A549 (cell line): ENCODE measurements at regions not wholly inside any gene's neighbourhood (a gene's known extent, or its start where the extent isn't known, plus 50 kb on each side); places are given as distances from the start of the nearest gene placed in this dataset.

Experiments used
- ATAC-seq, 2 experiments: fragments of 200-7000 bp in 1 of 2; fragments of >200 bp in 1 of 2; cut with Nextera tagmentation in 1 of 2; cut with Tn5 transposase in 1 of 2; 3 replicates each; pipeline versions ENCODE4 v1.8.0 to v1.9.1; 2018 to 2020; ENCODE audit warnings: mild to moderate bottlenecking in 1 of 2, moderate library complexity in 1 of 2
- CTCF ChIA-PET: fragments of 300-600 bp; sonication (Branson Sonifier 250); formaldehyde crosslinking; extraction: SDS; loops from one replicate; lab custom pipeline; 2021; ENCODE audit warnings: antibody characterized with exemption, inconsistent platforms; lab: Yijun Ruan, JAX
- POLR2A ChIA-PET: fragments of 350-600 bp; formaldehyde crosslinking; extraction: SDS; loops from one replicate; lab custom pipeline; 2021; ENCODE audit warnings: antibody characterized with exemption, inconsistent platforms; lab: Yijun Ruan, JAX
- DNase-seq, 2 experiments: peaks; one replicate each; pipeline versions ENCODE4 v3.0.0 to v3.0.0-alpha.2; 2011 to 2016; ENCODE audit warnings: low read depth in 1 of 2, low spot score in 1 of 2
- FAIRE-seq: peaks from 2 replicates; lab custom pipeline; 2011; peaks lifted over from hg19 to GRCh38; lab: Jason Lieb, UNC
- H3K27ac ChIP-seq, 2 experiments: fragments of >200 bp; sonication (Bioruptor Twin); formaldehyde crosslinking; 3 replicates each; pipeline ENCODE4 v1.5.1; 2016 to 2017
- H3K4me1 ChIP-seq: fragments of >200 bp; sonication (Bioruptor Twin); formaldehyde crosslinking; 3 replicates; pipeline ENCODE4 v1.6.1; 2016
- H3K4me2 ChIP-seq: fragments of >200 bp; sonication (Bioruptor Twin); formaldehyde crosslinking; 3 replicates; pipeline ENCODE4 v1.6.1; 2016
- H3K4me3 ChIP-seq: fragments of >200 bp; sonication (Bioruptor Twin); formaldehyde crosslinking; 3 replicates; pipeline ENCODE4 v1.5.1; 2016
- H3K9me3 ChIP-seq: fragments of >200 bp; sonication (Bioruptor Twin); formaldehyde crosslinking; 3 replicates; pipeline ENCODE4 v1.6.1; 2016
- BHLHE40 ChIP-seq: IDR thresholded peaks from 2 replicates; pipeline ENCODE4 v1.6.1; 2012; ENCODE audit warnings: low read depth, low read length, inconsistent platforms
- CHD2 ChIP-seq: fragments of 150-350 bp; IDR thresholded peaks from 2 replicates; pipeline ENCODE4 v1.6.1; 2014; ENCODE audit warnings: low read length; ENCODE audit not compliant: partially characterized antibody
- EP300 ChIP-seq, 2 experiments: fragments of >200 bp; sonication (Bioruptor Twin); formaldehyde crosslinking; IDR thresholded peaks; 2 replicates in 1 of 2; 3 replicates in 1 of 2; pipeline ENCODE4 v1.6.1; 2016 to 2017
- ESRRA ChIP-seq: fragments of 150-350 bp; IDR thresholded peaks from 2 replicates; pipeline ENCODE4 v1.6.1; 2014; ENCODE audit warnings: mild to moderate bottlenecking, low read length, borderline replicate concordance
- FOSB ChIP-seq: fragments of 250-450 bp; sonication (Bioruptor Pico); IDR thresholded peaks from 2 replicates; pipeline ENCODE4 v1.5.0; 2020; ENCODE audit warnings: mild to moderate bottlenecking, moderate library complexity
- FOSL2 ChIP-seq, 2 experiments: fragments of 450-650 bp in 1 of 2; fragments of >200 bp in 1 of 2; sonication (Bioruptor Twin) in 1 of 2; formaldehyde crosslinking; IDR thresholded peaks; 2 replicates each; pipeline versions ENCODE4 v1.5.0 to v1.6.1; 2016 to 2020; ENCODE audit warnings: mild to moderate bottlenecking in 1 of 2, moderate library complexity in 1 of 2
- FOXS1 ChIP-seq: fragments of 250-450 bp; sonication (Bioruptor Pico); IDR thresholded peaks from 2 replicates; pipeline ENCODE4 v1.5.0; 2020; ENCODE audit warnings: mild to moderate bottlenecking, moderate library complexity
- GATA3 ChIP-seq: IDR thresholded peaks from 2 replicates; pipeline ENCODE4 v1.6.1; 2012; ENCODE audit warnings: borderline replicate concordance
- HDAC2 ChIP-seq: fragments of 200-600 bp; sonication (generic); IDR thresholded peaks from 2 replicates; pipeline ENCODE4 v1.6.1; 2016
- HOXB5 ChIP-seq: fragments of 250-450 bp; sonication (Bioruptor Pico); IDR thresholded peaks from 2 replicates; pipeline ENCODE4 v1.5.0; 2020; ENCODE audit warnings: mild to moderate bottlenecking, moderate library complexity
- JUN ChIP-seq, 2 experiments: fragments of >200 bp; sonication (Bioruptor Twin); formaldehyde crosslinking; IDR thresholded peaks; 2 replicates in 1 of 2; 3 replicates in 1 of 2; pipeline ENCODE4 v1.6.1; 2016 to 2017
- JUNB ChIP-seq: fragments of >200 bp; sonication (Bioruptor Twin); formaldehyde crosslinking; IDR thresholded peaks from 2 replicates; pipeline ENCODE4 v1.6.1; 2016
- KDM1A ChIP-seq: fragments of 200-600 bp; sonication (generic); IDR thresholded peaks from 2 replicates; pipeline ENCODE4 v1.6.1; 2016; ENCODE audit warnings: low read depth, mild to moderate bottlenecking
- MAZ ChIP-seq: fragments of 150-350 bp; IDR thresholded peaks from 2 replicates; pipeline ENCODE4 v1.6.1; 2014; ENCODE audit warnings: antibody characterized with exemption, low read depth, low read length, borderline replicate concordance
- NFE2L2 ChIP-seq: fragments of 150-350 bp; conservative IDR thresholded peaks from 2 replicates; pipeline ENCODE4 v1.6.1; 2014; ENCODE audit warnings: low read length
- NPAS2 ChIP-seq: fragments of 250-450 bp; sonication (Bioruptor Pico); IDR thresholded peaks from 2 replicates; pipeline ENCODE4 v1.8.0; 2022; ENCODE audit warnings: mild to moderate bottlenecking, moderate library complexity, borderline replicate concordance
- PHF8 ChIP-seq: fragments of 200-600 bp; sonication (generic); IDR thresholded peaks from 2 replicates; pipeline ENCODE4 v1.6.1; 2016; ENCODE audit warnings: low read depth, mild to moderate bottlenecking, antibody characterized with exemption, moderate library complexity, borderline replicate concordance
- RAD21 ChIP-seq, 2 experiments: fragments of >200 bp in 1 of 2; sonication (Bioruptor Twin) in 1 of 2; formaldehyde crosslinking in 1 of 2; IDR thresholded peaks in 1 of 2; conservative IDR thresholded peaks in 1 of 2; 2 replicates in 1 of 2; 3 replicates in 1 of 2; pipeline ENCODE4 v1.6.1; 2012 to 2018; ENCODE audit warnings: inconsistent platforms in 1 of 2
- RFX5 ChIP-seq: fragments of 450-650 bp; IDR thresholded peaks from 2 replicates; pipeline ENCODE4 v1.7.1; 2014; ENCODE audit warnings: antibody characterized with exemption, mild to moderate bottlenecking, moderate library complexity
- SREBF2 ChIP-seq: fragments of 450-650 bp; IDR thresholded peaks from 2 replicates; pipeline ENCODE4 v1.6.1; 2014; ENCODE audit warnings: mild to moderate bottlenecking, moderate library complexity
- TFCP2L1 ChIP-seq: fragments of 250-450 bp; sonication (Bioruptor Pico); IDR thresholded peaks from 2 replicates; pipeline ENCODE4 v1.5.0; 2021; ENCODE audit warnings: mild to moderate bottlenecking
- ZNF302 ChIP-seq: fragments of 250-450 bp; sonication (Bioruptor Pico); IDR thresholded peaks from 2 replicates; pipeline ENCODE4 v1.9.0; 2021; ENCODE audit warnings: inconsistent platforms, mild to moderate bottlenecking, moderate library complexity
- ZSCAN20 ChIP-seq: fragments of 250-450 bp; sonication (Bioruptor Pico); IDR thresholded peaks from 2 replicates; pipeline ENCODE4 v1.8.0; 2022; ENCODE audit warnings: mild to moderate bottlenecking, moderate library complexity
- WGBS: methylation state at CpG from one replicate; pipeline ENCODE4 v1.1.6; 2017; ENCODE audit errors: missing lambda C conversion rate; 5-methylcytosine and 5-hydroxymethylcytosine counted together
- TF ChIP-seq, protein P1 (sequence below): fragments of 250-450 bp; sonication (Bioruptor Pico); IDR thresholded peaks from 2 replicates; pipeline ENCODE4 v1.5.0; 2020; ENCODE audit warnings: low read depth, mild to moderate bottlenecking, moderate library complexity
- TF ChIP-seq, protein P2 (sequence below): fragments of 450-650 bp; IDR thresholded peaks from 2 replicates; pipeline ENCODE4 v1.6.1; 2014; ENCODE audit warnings: antibody characterized with exemption

DNA sequence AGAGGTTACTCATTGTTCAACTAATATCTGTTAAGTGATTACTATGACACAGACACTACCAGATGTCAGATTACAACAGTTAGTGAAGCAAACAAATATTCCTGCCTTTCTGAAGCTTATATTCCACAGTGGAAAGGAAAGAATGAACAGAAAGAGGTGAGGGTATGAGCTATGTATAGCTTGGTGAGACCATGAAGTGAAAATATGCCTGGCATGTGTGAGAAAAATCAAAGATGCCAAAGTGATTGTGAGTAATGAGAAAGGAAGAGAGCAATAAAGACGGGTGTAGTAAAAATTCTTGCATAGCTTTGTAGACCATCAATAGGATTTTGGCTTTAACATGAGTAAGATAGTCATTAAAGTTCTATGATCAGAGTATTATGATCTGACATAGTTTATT lies 734.5 kb upstream of the NUDT12 start:
- H3K4me3 ChIP-seq, result no peak overlapping the region
- FAIRE-seq, result no peak
- no peak for DNase-seq
- TF ChIP-seq FOSB (no peak), FOSL2 (IDR thresholded peaks at IDR 0.05) (no peak), FOSL2 (CRISPR knock-in tag; IDR thresholded peaks at IDR 0.05) (no peak), BHLHE40 (no peak), HDAC2 (no peak)
- TF ChIP-seq, protein P1, sequence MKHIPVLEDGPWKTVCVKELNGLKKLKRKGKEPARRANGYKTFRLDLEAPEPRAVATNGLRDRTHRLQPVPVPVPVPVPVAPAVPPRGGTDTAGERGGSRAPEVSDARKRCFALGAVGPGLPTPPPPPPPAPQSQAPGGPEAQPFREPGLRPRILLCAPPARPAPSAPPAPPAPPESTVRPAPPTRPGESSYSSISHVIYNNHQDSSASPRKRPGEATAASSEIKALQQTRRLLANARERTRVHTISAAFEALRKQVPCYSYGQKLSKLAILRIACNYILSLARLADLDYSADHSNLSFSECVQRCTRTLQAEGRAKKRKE (CRISPR knock-in tag), result no peak
- CTCF ChIA-PET, result no interaction called here
- 3% methylated on average over 1 of the region's 1 CpG for WGBS
- H3K9me3 ChIP-seq, result no peaks in the 10 kb centered on the region
- POLR2A ChIA-PET, result no interaction called here
- H3K4me2 ChIP-seq, result no peak overlapping the region
- H3K27ac ChIP-seq, result no peak overlapping the region
- no peaks in the 10 kb centered on the region for H3K4me1 ChIP-seq
- ATAC-seq, result no peak

DNA sequence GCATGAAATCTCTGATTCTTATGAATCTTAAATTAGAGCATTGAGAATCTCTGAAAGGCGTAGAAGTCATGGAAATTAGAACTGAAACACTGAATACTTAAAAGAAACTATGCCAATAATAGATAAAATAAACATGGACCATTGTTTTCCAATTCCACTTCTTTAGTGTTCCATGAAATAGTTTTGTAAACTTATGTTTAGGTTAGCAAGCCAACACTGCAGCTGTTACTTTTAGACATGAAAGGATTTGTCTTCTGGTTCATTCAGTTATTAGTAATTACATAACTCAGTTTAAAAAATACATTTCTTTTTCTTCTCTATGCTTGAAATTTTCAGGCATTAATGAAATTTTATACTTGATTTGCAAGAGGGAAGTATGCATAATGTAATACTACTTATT lies 733.4 kb upstream of the NUDT12 start:
- no peak for DNase-seq
- Histone ChIP-seq H3K9me3 (no peaks in the 10 kb centered on the region), H3K27ac (no peak overlapping the region), H3K4me1 (no peaks in the 10 kb centered on the region), H3K4me3 (no peak overlapping the region), H3K4me2 (no peak overlapping the region)
- TF ChIP-seq ZNF302 (no peak), FOXS1 (no peak), ESRRA (no peak), RAD21 (conservative IDR thresholded peaks at IDR 0.05 in 1 of 2, IDR thresholded peaks at IDR 0.05 in 1 of 2) (no peak), MAZ (no peak), JUN (IDR thresholded peaks at IDR 0.05) (no peak), HDAC2 (no peak), NFE2L2 (no peak), JUNB (no peak), NPAS2 (CRISPR knock-in tag) (no peak)
- TF ChIP-seq, protein P2, sequence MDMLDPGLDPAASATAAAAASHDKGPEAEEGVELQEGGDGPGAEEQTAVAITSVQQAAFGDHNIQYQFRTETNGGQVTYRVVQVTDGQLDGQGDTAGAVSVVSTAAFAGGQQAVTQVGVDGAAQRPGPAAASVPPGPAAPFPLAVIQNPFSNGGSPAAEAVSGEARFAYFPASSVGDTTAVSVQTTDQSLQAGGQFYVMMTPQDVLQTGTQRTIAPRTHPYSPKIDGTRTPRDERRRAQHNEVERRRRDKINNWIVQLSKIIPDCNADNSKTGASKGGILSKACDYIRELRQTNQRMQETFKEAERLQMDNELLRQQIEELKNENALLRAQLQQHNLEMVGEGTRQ, result no peak
- ChIA-PET CTCF (no interaction called here), POLR2A (no interaction called here)
- ATAC-seq, result no peak
- 56% methylated on average over 1 of the region's 1 CpG for WGBS
- FAIRE-seq, result no peak

DNA sequence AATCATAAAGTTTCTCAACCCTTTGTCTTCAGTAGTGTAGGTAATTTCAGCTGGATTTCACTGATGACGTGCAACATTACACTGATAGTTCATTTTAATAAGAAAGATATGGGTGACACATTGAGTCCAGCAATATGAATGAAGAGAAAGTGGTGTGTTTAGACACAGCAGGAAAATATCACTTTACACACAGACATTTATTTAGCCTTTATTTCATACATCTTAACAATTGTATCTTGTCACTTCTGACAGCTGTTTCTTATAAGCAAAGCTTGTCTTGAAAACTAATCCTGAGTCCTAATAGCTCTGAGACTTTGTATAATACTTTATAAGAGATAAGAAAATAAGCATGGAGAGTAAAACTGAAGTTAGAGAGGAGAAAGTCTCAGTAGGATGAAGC lies 720.5 kb upstream of the NUDT12 start:
- DNase-seq (no peak), ATAC-seq (no peak), FAIRE-seq (no peak)
- no peak overlapping the region for H3K4me2 ChIP-seq
- no peak overlapping the region for H3K4me3 ChIP-seq
- H3K4me1 ChIP-seq, result no peaks in the 10 kb centered on the region
- POLR2A ChIA-PET, result no interaction called here
- TF ChIP-seq KDM1A (no peak), HOXB5 (CRISPR knock-in tag) (no peak), PHF8 (no peak), MAZ (no peak), CHD2 (no peak), GATA3 (no peak), ZSCAN20 (CRISPR knock-in tag) (no peak), TFCP2L1 (CRISPR knock-in tag) (no peak), NPAS2 (CRISPR knock-in tag) (no peak), RFX5 (no peak), SREBF2 (no peak), JUNB (no peak), EP300 (IDR thresholded peaks at IDR 0.05) (no peak)
- no peak overlapping the region for H3K27ac ChIP-seq
- 51% methylated on average over 1 of the region's 1 CpG for WGBS
- H3K9me3 ChIP-seq, result no peaks in the 10 kb centered on the region
- CTCF ChIA-PET, result no interaction called here
